ENCODE measurements at regions not wholly inside any gene's neighbourhood (a gene's known extent, or its start where the extent isn't known, plus 50 kb on each side); places are given as distances from the start of the nearest gene placed in this dataset.

GRCh38 chr4:140269369-140269768 lies 104.1 kb upstream of the SCOC start:
- POLR2A ChIA-PET: no interaction called here
- Histone ChIP-seq H3K4me3 (ENCODE audit: low read depth in 2 of 2, low read length in 2 of 2) (no peak overlapping the region), H3K36me3 (ENCODE audit: control insufficient read depth, insufficient read depth, low read length) (no peaks in the 10 kb centered on the region), H3K27me3 (ENCODE audit: control insufficient read depth, insufficient read depth, low read length) (no peaks in the 10 kb centered on the region), H3K27ac (ENCODE audit: low read length) (no peak overlapping the region), H3K4me1 (ENCODE audit: control insufficient read depth, insufficient read depth, low read length) (no peaks in the 10 kb centered on the region), H3K9me3 (ENCODE audit: control insufficient read depth, insufficient read depth, low read depth, low read length) (no peaks in the 10 kb centered on the region)
- TF ChIP-seq CTCF (IDR thresholded peaks at IDR 0.05) (no peak), REST (IDR thresholded peaks at IDR 0.05; ENCODE audit: insufficient read depth in 1 of 2, low read depth in 2 of 2, low read length in 1 of 2) (no peak), SIN3A (IDR thresholded peaks at IDR 0.05; ENCODE audit: borderline replicate concordance, insufficient read depth, low read depth, low read length) (no peak)
- intact Hi-C loops (cut with micrococcal nuclease; ENCODE audit: unreplicated experiment): loop anchor here (10.0 kb wide), 1 partner anchor 535 kb away; no protein-coding TSS in a partner anchor
- DNase-seq (ENCODE audit: low read depth, low spot score) (no peak), ATAC-seq (no peak)
- in situ Hi-C loops (cut with HindIII; ENCODE audit: low pct_unique_long_range_greater_than_20kb, low sequenced_read_pairs): no loop called here
- no TSS peak for BruUV-seq (replicated peaks)
- CTCF ChIA-PET: no interaction called here

- no peaks in the 10 kb centered on the region for H3K27me3 ChIP-seq (ENCODE audit: control insufficient read depth, insufficient read depth, low read length)
- intact Hi-C loops (cut with micrococcal nuclease; ENCODE audit: unreplicated experiment) (loop anchor here (10.0 kb wide), 1 partner anchor 534 kb away; no protein-coding TSS in a partner anchor), in situ Hi-C loops (cut with HindIII; ENCODE audit: low pct_unique_long_range_greater_than_20kb, low sequenced_read_pairs) (no loop called here)
- no peak overlapping the region for H3K4me3 ChIP-seq (ENCODE audit: low read depth in 2 of 2, low read length in 2 of 2)
- POLR2A ChIA-PET: no interaction called here
- ATAC-seq: no peak
- no peaks in the 10 kb centered on the region for H3K36me3 ChIP-seq (ENCODE audit: control insufficient read depth, insufficient read depth, low read length)
- CTCF ChIA-PET: no interaction called here
- no peak for DNase-seq (ENCODE audit: low read depth, low spot score)
- TF ChIP-seq TCF7L2 (IDR thresholded peaks at IDR 0.05; ENCODE audit: low read depth, low read length) (no peak), POLR2AphosphoS5 (IDR thresholded peaks at IDR 0.05; ENCODE audit: low read depth, low read length) (no peak), SIN3A (IDR thresholded peaks at IDR 0.05; ENCODE audit: borderline replicate concordance, insufficient read depth, low read depth, low read length) (no peak), CTCF (IDR thresholded peaks at IDR 0.05) (no peak), REST (IDR thresholded peaks at IDR 0.05; ENCODE audit: insufficient read depth in 1 of 2, low read depth in 2 of 2, low read length in 1 of 2) (no peak)
- no TSS peak for BruUV-seq (replicated peaks)
- no peak overlapping the region for H3K27ac ChIP-seq (ENCODE audit: low read length)
- H3K4me1 ChIP-seq (ENCODE audit: control insufficient read depth, insufficient read depth, low read length): no peaks in the 10 kb centered on the region
- no peaks in the 10 kb centered on the region for H3K9me3 ChIP-seq (ENCODE audit: control insufficient read depth, insufficient read depth, low read depth, low read length)
Measured at GRCh38 chr4:140268186-140268841, 105.1 kb upstream of the SCOC start.
